Hepatocyte (in vitro differentiated cells): ENCODE measurements at regions not wholly inside any gene's neighbourhood (a gene's known extent, or its start where the extent isn't known, plus 50 kb on each side); places are given as distances from the start of the nearest gene placed in this dataset.

Experiments used
- EZH2 ChIP-seq: fragments of 200-600 bp; sonication (generic); IDR thresholded peaks from 2 replicates; pipeline ENCODE4 v1.6.1; 2016; ENCODE audit warnings: antibody characterized with exemption, mild to moderate bottlenecking, borderline replicate concordance
- TF ChIP-seq, protein P1 (sequence below): fragments of 200-600 bp; sonication (generic); IDR thresholded peaks from 2 replicates; pipeline ENCODE4 v1.5.1; 2016; ENCODE audit warnings: antibody characterized with exemption, mild to moderate bottlenecking; ENCODE audit not compliant: poor library complexity

DNA sequence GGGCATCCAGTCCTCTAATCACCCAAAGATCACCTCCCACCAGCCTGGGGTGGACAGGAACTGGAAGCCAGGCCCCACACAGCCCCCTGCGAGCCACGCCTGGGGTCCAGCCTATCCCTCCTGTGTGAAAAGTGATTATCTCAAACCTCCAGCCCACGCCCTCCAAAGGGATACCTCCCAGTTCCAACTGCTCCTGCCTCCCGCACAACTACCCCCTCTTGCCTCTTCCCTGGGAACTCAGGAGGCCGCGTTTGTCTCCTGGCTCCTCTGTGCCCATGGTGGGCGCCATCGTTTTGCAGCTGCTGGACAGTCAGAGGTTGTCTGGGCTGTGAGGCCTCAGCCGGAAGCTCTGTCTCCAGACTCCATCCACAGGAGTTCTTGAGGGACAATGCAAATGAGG, 305.9 kb downstream of the AJAP1 start:
- TF ChIP-seq EZH2, result no peak
- TF ChIP-seq, protein P1, sequence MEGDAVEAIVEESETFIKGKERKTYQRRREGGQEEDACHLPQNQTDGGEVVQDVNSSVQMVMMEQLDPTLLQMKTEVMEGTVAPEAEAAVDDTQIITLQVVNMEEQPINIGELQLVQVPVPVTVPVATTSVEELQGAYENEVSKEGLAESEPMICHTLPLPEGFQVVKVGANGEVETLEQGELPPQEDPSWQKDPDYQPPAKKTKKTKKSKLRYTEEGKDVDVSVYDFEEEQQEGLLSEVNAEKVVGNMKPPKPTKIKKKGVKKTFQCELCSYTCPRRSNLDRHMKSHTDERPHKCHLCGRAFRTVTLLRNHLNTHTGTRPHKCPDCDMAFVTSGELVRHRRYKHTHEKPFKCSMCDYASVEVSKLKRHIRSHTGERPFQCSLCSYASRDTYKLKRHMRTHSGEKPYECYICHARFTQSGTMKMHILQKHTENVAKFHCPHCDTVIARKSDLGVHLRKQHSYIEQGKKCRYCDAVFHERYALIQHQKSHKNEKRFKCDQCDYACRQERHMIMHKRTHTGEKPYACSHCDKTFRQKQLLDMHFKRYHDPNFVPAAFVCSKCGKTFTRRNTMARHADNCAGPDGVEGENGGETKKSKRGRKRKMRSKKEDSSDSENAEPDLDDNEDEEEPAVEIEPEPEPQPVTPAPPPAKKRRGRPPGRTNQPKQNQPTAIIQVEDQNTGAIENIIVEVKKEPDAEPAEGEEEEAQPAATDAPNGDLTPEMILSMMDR, result no peak
